GM12878 (cell line): ENCODE measurements at regions not wholly inside any gene's neighbourhood (a gene's known extent, or its start where the extent isn't known, plus 50 kb on each side); places are given as distances from the start of the nearest gene placed in this dataset.

ENCODE experiments used
- POLR2A ChIP-seq: IDR thresholded peaks from 2 replicates; pipeline ENCODE4 v1.6.1; 2011; ENCODE audit warnings: low read depth, mild to moderate bottlenecking, low read length
- POLR2AphosphoS2 ChIP-seq: IDR thresholded peaks from 2 replicates; pipeline ENCODE4 v1.6.1; 2011; ENCODE audit warnings: low read depth, mild to moderate bottlenecking, low read length, improper control_type of control experiment, moderate library complexity
- POLR2AphosphoS5 ChIP-seq: IDR thresholded peaks from 2 replicates; pipeline ENCODE4 v1.6.1; 2011; ENCODE audit warnings: mild to moderate bottlenecking, low read length, inconsistent platforms
- SP1 ChIP-seq: IDR thresholded peaks from one replicate; pipeline ENCODE4 v1.6.1; 2011; ENCODE audit warnings: low read depth, low read length
- TF ChIP-seq, protein P1 (sequence below), 3 experiments: IDR thresholded peaks in 2 of 3; conservative IDR thresholded peaks in 1 of 3; 2 replicates each; pipeline ENCODE4 v1.5.1; 2011; ENCODE audit warnings: low read depth in 3 of 3, low read length in 3 of 3, mild to moderate bottlenecking in 3 of 3, control low read depth in 2 of 3, moderate library complexity in 2 of 3, inconsistent platforms in 1 of 3, mixed read lengths in 1 of 3; ENCODE audit not compliant: control insufficient read depth in 2 of 3, insufficient read depth in 1 of 3; ENCODE audit errors: extremely low read depth in 1 of 3
- TF ChIP-seq, protein P2 (sequence below): fragments of 450-650 bp; IDR thresholded peaks from 2 replicates; pipeline ENCODE4 v1.6.1; 2017; ENCODE audit warnings: mild to moderate bottlenecking, moderate library complexity
- TF ChIP-seq, protein P3 (sequence below): IDR thresholded peaks from 2 replicates; pipeline ENCODE4 v1.6.1; 2011; ENCODE audit warnings: low read depth, low read length, improper control_type of control experiment, borderline replicate concordance
- TF ChIP-seq, protein P4 (sequence below): fragments of 450-650 bp; conservative IDR thresholded peaks from 2 replicates; pipeline ENCODE4 v1.6.1; 2017; ENCODE audit warnings: mild to moderate bottlenecking, moderate library complexity

DNA sequence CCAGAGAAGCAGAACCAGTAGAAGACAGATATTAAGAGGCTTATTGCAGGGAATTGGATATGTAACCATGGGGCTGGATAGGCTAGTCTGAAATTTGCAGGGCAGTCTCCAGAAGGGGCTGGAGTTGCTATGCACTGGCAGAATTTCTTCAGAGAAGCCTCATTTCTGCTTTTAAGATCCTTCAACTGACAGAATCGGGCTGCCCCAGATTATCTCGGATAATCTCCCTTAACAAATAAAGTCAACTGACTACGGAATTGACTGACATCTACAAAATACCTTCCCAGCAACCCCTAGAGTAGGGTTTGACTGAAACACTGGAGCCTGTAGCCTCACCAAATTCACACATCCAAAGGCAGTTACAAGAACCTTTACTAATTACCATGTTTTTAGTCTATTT, 136.4 kb downstream of the SOCS6 start:
- TF ChIP-seq SP1, result no peak
- TF ChIP-seq POLR2A, result no peak
- TF ChIP-seq, protein P1, sequence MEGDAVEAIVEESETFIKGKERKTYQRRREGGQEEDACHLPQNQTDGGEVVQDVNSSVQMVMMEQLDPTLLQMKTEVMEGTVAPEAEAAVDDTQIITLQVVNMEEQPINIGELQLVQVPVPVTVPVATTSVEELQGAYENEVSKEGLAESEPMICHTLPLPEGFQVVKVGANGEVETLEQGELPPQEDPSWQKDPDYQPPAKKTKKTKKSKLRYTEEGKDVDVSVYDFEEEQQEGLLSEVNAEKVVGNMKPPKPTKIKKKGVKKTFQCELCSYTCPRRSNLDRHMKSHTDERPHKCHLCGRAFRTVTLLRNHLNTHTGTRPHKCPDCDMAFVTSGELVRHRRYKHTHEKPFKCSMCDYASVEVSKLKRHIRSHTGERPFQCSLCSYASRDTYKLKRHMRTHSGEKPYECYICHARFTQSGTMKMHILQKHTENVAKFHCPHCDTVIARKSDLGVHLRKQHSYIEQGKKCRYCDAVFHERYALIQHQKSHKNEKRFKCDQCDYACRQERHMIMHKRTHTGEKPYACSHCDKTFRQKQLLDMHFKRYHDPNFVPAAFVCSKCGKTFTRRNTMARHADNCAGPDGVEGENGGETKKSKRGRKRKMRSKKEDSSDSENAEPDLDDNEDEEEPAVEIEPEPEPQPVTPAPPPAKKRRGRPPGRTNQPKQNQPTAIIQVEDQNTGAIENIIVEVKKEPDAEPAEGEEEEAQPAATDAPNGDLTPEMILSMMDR (IDR thresholded peaks at IDR 0.05 in 2 of 3, conservative IDR thresholded peaks at IDR 0.05 in 1 of 3; ENCODE audit: control insufficient read depth in 2 of 3, extremely low read depth in 1 of 3, insufficient read depth in 1 of 3, low read depth in 3 of 3, low read length in 3 of 3), result no peak
- TF ChIP-seq POLR2AphosphoS2, result no peak
- TF ChIP-seq, protein P2, sequence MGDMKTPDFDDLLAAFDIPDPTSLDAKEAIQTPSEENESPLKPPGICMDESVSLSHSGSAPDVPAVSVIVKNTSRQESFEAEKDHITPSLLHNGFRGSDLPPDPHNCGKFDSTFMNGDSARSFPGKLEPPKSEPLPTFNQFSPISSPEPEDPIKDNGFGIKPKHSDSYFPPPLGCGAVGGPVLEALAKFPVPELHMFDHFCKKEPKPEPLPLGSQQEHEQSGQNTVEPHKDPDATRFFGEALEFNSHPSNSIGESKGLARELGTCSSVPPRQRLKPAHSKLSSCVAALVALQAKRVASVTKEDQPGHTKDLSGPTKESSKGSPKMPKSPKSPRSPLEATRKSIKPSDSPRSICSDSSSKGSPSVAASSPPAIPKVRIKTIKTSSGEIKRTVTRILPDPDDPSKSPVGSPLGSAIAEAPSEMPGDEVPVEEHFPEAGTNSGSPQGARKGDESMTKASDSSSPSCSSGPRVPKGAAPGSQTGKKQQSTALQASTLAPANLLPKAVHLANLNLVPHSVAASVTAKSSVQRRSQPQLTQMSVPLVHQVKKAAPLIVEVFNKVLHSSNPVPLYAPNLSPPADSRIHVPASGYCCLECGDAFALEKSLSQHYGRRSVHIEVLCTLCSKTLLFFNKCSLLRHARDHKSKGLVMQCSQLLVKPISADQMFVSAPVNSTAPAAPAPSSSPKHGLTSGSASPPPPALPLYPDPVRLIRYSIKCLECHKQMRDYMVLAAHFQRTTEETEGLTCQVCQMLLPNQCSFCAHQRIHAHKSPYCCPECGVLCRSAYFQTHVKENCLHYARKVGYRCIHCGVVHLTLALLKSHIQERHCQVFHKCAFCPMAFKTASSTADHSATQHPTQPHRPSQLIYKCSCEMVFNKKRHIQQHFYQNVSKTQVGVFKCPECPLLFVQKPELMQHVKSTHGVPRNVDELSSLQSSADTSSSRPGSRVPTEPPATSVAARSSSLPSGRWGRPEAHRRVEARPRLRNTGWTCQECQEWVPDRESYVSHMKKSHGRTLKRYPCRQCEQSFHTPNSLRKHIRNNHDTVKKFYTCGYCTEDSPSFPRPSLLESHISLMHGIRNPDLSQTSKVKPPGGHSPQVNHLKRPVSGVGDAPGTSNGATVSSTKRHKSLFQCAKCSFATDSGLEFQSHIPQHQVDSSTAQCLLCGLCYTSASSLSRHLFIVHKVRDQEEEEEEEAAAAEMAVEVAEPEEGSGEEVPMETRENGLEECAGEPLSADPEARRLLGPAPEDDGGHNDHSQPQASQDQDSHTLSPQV, result no peak
- TF ChIP-seq, protein P3, sequence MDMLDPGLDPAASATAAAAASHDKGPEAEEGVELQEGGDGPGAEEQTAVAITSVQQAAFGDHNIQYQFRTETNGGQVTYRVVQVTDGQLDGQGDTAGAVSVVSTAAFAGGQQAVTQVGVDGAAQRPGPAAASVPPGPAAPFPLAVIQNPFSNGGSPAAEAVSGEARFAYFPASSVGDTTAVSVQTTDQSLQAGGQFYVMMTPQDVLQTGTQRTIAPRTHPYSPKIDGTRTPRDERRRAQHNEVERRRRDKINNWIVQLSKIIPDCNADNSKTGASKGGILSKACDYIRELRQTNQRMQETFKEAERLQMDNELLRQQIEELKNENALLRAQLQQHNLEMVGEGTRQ, result no peak
- TF ChIP-seq, protein P4, sequence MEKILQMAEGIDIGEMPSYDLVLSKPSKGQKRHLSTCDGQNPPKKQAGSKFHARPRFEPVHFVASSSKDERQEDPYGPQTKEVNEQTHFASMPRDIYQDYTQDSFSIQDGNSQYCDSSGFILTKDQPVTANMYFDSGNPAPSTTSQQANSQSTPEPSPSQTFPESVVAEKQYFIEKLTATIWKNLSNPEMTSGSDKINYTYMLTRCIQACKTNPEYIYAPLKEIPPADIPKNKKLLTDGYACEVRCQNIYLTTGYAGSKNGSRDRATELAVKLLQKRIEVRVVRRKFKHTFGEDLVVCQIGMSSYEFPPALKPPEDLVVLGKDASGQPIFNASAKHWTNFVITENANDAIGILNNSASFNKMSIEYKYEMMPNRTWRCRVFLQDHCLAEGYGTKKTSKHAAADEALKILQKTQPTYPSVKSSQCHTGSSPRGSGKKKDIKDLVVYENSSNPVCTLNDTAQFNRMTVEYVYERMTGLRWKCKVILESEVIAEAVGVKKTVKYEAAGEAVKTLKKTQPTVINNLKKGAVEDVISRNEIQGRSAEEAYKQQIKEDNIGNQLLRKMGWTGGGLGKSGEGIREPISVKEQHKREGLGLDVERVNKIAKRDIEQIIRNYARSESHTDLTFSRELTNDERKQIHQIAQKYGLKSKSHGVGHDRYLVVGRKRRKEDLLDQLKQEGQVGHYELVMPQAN, result no peak
- TF ChIP-seq POLR2AphosphoS5, result no peak
